ENCODE measurements at regions not wholly inside any gene's neighbourhood (a gene's known extent, or its start where the extent isn't known, plus 50 kb on each side); places are given as distances from the start of the nearest gene placed in this dataset.
"Not testable (repeated sequence)": the region's sequence is repeated elsewhere in the genome, so short reads cannot be mapped to it uniquely, and the experiment has no call there.

DNA sequence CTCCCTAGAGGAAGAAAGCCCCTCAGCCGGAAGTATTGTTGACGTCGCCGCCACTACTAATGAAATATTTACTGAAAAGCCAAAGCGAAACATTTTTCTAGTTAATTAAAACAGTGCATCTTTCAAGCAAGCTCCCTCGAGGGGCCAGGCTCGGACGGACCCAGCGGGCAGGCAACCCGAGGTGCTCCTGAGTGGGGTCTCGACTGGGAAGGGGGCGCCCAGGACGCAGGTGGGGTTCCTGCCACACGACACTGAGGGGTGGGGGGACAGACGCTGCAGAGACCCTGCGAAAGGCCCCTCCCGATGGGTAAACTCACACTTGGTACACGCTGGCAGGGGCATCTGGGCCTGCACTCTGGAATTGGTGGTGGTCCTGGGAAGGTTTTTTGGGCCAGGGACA is 72.4 kb upstream of the ADGRA1 start:
- Histone ChIP-seq H3K36me3 (no peaks in the 10 kb centered on the region), H3K9me3 (no peaks in the 10 kb centered on the region), H3K27ac (no peak overlapping the region), H3K4me3 (no peak overlapping the region), H3K4me1 (no peaks in the 10 kb centered on the region), H3K27me3 (peaks cover 0 to 28% of the 10 kb centered on the region in 2 donors)
- TF ChIP-seq, protein P1, sequence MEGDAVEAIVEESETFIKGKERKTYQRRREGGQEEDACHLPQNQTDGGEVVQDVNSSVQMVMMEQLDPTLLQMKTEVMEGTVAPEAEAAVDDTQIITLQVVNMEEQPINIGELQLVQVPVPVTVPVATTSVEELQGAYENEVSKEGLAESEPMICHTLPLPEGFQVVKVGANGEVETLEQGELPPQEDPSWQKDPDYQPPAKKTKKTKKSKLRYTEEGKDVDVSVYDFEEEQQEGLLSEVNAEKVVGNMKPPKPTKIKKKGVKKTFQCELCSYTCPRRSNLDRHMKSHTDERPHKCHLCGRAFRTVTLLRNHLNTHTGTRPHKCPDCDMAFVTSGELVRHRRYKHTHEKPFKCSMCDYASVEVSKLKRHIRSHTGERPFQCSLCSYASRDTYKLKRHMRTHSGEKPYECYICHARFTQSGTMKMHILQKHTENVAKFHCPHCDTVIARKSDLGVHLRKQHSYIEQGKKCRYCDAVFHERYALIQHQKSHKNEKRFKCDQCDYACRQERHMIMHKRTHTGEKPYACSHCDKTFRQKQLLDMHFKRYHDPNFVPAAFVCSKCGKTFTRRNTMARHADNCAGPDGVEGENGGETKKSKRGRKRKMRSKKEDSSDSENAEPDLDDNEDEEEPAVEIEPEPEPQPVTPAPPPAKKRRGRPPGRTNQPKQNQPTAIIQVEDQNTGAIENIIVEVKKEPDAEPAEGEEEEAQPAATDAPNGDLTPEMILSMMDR (IDR thresholded peaks at IDR 0.05), result no peak
- intact Hi-C loops (cut with DNase I; ENCODE audit: low total_unique reads), result no loop called here
- no peak for DNase-seq

DNA sequence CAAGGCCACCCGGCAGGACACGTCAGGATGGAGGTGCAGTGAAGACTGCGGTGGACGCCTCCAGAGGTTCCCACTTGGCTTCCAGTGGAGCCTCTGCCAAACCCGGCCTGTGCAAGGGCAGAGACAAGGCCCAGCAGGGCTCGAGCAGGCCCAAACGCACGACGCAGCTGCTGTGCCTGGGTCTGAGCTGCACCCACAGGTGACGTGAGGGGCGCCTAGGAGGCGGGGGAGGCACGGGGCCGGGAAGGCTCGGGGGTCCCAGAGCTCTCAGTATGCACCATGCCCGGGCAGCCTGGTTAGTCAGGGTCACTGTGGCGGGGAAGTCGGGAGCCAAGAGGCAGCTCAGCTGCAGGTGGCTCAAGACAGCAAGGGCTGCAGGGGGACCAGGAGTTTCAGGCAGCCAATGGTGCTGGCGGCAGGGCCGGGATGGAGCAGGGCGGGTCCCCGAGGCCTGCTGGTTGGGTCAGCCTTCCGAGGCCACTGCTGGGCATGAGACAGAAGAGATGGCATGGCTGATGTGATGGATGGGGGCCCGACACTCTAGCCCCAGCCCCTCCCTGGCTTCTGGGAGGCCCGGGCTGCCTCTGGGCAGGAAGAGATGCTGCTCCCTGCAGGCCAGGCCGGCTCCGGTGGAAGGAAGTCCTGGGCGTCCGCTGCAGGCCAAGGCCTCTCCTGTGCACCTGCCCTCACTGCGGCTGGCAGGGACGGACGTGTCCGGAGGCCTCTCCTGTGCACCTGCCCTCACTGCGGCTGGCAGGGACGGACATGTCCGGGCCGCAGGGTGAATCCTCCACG is 72.2 kb upstream of the CFAP46 start:
- Histone ChIP-seq H3K9me3 (no peaks in the 10 kb centered on the region), H3K27ac (no peak overlapping the region), H3K4me3 (no peak overlapping the region), H3K27me3 (peaks cover 0 to 25% of the 10 kb centered on the region in 2 donors), H3K36me3 (no peaks in the 10 kb centered on the region), H3K4me1 (no peaks in the 10 kb centered on the region)
- intact Hi-C loops (cut with DNase I; ENCODE audit: low total_unique reads), result no loop called here
- DNase-seq, result no peak
- TF ChIP-seq, protein P1 (IDR thresholded peaks at IDR 0.05), result no peak

DNA sequence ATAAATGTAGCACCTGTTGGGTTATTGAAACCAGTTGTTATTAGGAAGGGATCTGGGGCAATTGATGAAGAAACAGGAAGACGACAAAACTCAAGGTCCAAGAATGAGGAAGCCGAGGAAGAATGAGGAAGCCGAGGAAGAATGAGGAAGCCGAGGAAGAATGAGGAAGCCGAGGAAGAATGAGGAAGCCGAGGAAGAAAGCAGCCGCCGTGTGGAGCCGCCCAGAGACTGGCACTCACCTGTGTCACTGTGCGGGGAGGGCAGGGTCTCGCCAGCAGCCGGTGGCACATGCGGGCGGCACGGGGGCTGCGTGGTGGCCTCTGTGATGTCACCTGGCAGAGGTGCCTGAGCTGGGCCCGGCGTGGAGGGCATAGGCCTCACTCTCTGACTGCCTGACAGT is 71.1 kb upstream of the CFAP46 start:
- H3K36me3 ChIP-seq, result no peaks in the 10 kb centered on the region
- no peak overlapping the region for H3K27ac ChIP-seq
- no peak overlapping the region for H3K4me3 ChIP-seq
- TF ChIP-seq, protein P1 (IDR thresholded peaks at IDR 0.05), result no peak
- H3K4me1 ChIP-seq, result no peaks in the 10 kb centered on the region
- no peaks in the 10 kb centered on the region for H3K9me3 ChIP-seq
- DNase-seq, result no peak
- H3K27me3 ChIP-seq, result peaks cover 0 to 21% of the 10 kb centered on the region in 2 donors
- intact Hi-C loops (cut with DNase I; ENCODE audit: low total_unique reads), result no loop called here

DNA sequence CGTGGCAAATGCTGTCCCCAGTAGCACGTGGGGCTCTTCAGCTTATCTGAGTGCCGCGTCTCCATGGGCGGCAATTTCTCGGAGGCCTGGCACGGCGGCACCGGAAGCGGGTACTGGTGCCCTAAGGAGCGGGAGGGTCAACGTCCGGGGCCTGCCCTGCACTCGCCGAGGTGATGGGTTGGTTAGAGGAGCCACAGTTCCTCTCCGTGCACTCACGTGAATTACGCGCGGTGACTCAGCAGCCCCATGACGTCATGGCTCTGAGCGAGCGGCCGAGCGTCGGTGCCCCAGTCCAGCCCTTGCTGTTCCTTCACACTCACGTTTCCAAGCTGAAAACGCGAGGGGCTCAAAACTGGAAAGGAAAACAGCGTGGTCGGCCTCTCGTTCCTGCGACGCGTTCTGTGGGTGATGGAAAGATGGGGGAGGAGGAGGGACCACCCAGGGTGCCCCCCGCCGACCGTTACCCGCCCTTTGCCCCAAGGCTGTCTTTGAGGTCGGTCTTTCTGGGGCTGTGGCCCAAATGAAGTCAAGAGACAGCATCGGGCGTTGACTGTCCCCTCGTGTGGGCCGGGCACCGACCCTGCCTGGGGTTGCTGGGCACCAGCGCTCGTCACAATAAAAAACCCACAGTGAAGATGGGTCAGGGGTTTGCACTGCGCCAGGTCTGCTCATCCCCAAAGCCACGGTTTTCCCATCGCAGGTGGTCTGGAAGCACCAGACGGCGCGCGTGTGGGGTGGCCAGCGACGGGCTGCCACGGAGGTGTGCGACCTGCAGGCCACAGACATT is 70.4 kb upstream of the CFAP46 start:
- Histone ChIP-seq H3K4me3 (no peak overlapping the region), H3K27me3 (peaks cover 0 to 21% of the 10 kb centered on the region in 2 donors), H3K4me1 (no peaks in the 10 kb centered on the region), H3K9me3 (no peaks in the 10 kb centered on the region), H3K27ac (no peak overlapping the region), H3K36me3 (no peaks in the 10 kb centered on the region)
- peak; percentile 58 to 79 for DNase-seq
- TF ChIP-seq, protein P1 (IDR thresholded peaks at IDR 0.05), result no peak
- intact Hi-C loops (cut with DNase I; ENCODE audit: low total_unique reads), result no loop called here

DNA sequence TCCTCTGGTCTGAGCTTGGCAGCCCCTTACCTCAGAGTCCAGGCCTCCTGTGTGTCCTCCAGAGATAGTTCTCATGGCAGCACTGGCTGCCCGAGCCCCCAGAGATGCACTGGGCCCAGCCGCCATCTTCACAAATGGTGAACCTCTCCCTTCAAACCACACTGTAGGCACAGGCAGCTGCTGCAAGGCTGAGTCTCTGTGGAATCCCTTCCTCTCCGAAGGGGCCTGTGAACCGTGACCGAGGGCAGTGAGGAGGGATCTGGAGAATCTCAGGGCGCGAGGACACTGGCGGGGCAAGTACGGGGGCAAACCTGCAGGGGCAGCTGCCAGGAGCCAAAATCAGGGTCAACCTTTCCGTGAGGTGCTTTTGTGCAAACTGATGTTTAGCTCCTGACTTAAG is 69.5 kb upstream of the CFAP46 start:
- no peak for DNase-seq
- Histone ChIP-seq H3K4me1 (no peaks in the 10 kb centered on the region), H3K27me3 (peaks cover 0 to 26% of the 10 kb centered on the region in 2 donors), H3K36me3 (no peaks in the 10 kb centered on the region), H3K9me3 (no peaks in the 10 kb centered on the region), H3K4me3 (no peak overlapping the region), H3K27ac (no peak overlapping the region)
- TF ChIP-seq, protein P1 (IDR thresholded peaks at IDR 0.05), result no peak
- intact Hi-C loops (cut with DNase I; ENCODE audit: low total_unique reads), result no loop called here

DNA sequence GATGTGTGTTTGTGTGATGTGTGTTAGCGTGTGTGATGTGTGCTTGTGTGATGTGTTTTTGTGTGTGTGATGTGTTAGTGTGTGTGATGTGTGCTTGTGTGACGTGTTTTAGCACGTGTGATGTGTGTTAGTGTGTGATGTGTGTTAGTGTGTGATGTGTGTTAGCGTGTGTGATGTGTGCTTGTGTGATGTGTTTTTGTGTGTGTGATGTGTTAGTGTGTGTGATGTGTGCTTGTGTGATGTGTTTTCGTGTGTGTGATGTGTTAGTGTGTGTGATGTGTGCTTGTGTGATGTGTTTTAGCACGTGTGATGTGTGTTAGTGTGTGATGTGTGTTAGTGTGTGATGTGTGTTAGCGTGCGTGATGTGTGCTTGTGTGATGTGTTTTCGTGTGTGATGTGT is 69.0 kb upstream of the CFAP46 start:
- intact Hi-C loops (cut with DNase I; ENCODE audit: low total_unique reads); H3K27ac ChIP-seq; H3K36me3 ChIP-seq; H3K4me1 ChIP-seq; H3K9me3 ChIP-seq; DNase-seq; H3K4me3 ChIP-seq: not testable (repeated sequence)
- peaks cover 0 to 29% of the 10 kb centered on the region in 2 donors for H3K27me3 ChIP-seq

DNA sequence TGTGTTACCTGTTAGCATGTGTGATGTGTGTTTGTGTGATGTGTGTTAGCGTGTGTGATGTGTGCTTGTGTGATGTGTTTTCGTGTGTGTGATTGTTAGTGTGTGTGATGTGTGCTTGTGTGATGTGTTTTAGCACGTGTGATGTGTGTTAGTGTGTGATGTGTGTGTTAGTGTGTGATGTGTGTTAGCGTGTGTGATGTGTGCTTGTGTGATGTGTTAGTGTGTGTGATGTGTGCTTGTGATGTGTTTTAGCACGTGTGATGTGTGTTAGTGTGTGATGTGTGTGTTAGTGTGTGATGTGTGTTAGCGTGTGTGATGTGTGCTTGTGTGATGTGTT is 68.4 kb upstream of the CFAP46 start:
- H3K27ac ChIP-seq; H3K36me3 ChIP-seq; H3K4me1 ChIP-seq; H3K4me3 ChIP-seq; intact Hi-C loops (cut with DNase I; ENCODE audit: low total_unique reads); DNase-seq; H3K9me3 ChIP-seq: not testable (repeated sequence)
- H3K27me3 ChIP-seq, result peaks cover 0 to 32% of the 10 kb centered on the region in 2 donors

Data from tibial artery (tissue), 4 donors.